CD4-positive, alpha-beta T cell treated with Interleukin-12 subunit alpha and Interleukin-12 subunit beta, for 1 hour (primary cell): ENCODE measurements at regions not wholly inside any gene's neighbourhood (a gene's known extent, or its start where the extent isn't known, plus 50 kb on each side); places are given as distances from the start of the nearest gene placed in this dataset.
"Not testable (repeated sequence)": the region's sequence is repeated elsewhere in the genome, so short reads cannot be mapped to it uniquely, and the experiment has no call there.

Source experiments
- DNase-seq: peaks from one replicate; pipeline ENCODE4 v3.0.0-alpha.2; 2020

GRCh38 chr7:155377838-155378579 lies 79.9 kb upstream of the EN2 start:
- no peak for DNase-seq

- DNase-seq = no peak
These were observed 79.4 kb upstream of the EN2 start for GRCh38 chr7:155378580-155378934.

GRCh38 chr7:155378959-155379871 lies 78.7 kb upstream of the EN2 start:
- no peak for DNase-seq

GRCh38 chr7:155380221-155380861 lies 77.6 kb upstream of the EN2 start:
- DNase-seq = peak; percentile 56

GRCh38 chr7:155380976-155381851 lies 76.7 kb upstream of the EN2 start:
- DNase-seq = no peak

- no peak for DNase-seq
These were observed 75.8 kb upstream of the EN2 start for GRCh38 chr7:155381852-155382801.

- no peak for DNase-seq
These were observed 75.1 kb upstream of the EN2 start for GRCh38 chr7:155382802-155383171.

- no peak for DNase-seq
These were observed 74.0 kb upstream of the EN2 start for GRCh38 chr7:155383756-155384491.

- DNase-seq = no peak
These were observed 73.2 kb upstream of the EN2 start for GRCh38 chr7:155384751-155385150.

GRCh38 chr7:155385182-155385581 lies 72.7 kb upstream of the EN2 start:
- not testable (repeated sequence) for DNase-seq

- DNase-seq = no peak
These were observed 71.3 kb upstream of the EN2 start for GRCh38 chr7:155386608-155387007.

- DNase-seq = no peak
These were observed 70.8 kb upstream of the EN2 start for GRCh38 chr7:155387066-155387620.

- no peak for DNase-seq
These were observed 69.4 kb upstream of the EN2 start for GRCh38 chr7:155388561-155388960.

- no peak for DNase-seq
These were observed 66.5 kb upstream of the EN2 start for GRCh38 chr7:155391414-155391813.

- DNase-seq = no peak
These were observed 65.0 kb upstream of the EN2 start for GRCh38 chr7:155392726-155393570.

- no peak for DNase-seq
These were observed 63.5 kb upstream of the EN2 start for GRCh38 chr7:155394413-155394812.

- no peak for DNase-seq
These were observed 62.6 kb upstream of the EN2 start for GRCh38 chr7:155395176-155395797.

GRCh38 chr7:155396661-155397060 lies 61.3 kb upstream of the EN2 start:
- no peak for DNase-seq
